ENCODE measurements at regions not wholly inside any gene's neighbourhood (a gene's known extent, or its start where the extent isn't known, plus 50 kb on each side); places are given as distances from the start of the nearest gene placed in this dataset.

DNA sequence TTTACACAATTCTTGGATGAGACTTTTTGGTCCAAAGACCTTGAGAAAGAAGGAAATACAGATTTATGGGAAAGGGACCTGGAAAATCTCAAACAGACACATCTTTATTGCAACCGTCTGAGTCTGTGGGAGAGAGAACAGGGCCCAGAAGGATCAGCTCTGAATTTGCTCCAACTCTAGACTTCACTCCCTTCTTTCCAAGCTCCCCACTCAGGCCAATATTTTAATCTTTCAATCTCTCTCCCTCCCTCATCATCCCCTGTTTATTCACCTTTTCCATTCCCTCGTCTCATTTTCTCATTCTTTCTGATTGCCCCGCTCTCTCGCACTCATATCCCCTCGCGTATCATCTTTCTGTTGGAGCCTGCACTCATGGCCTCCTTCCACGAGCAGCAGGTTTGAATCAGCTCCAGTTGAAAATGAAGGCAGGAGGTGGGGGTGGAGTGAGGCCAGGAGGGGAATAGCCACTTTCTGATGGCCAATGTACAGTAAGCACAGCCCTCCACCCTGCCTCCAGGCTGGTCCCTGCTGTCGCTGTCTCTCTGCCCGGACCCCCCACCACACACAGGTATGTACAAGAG, 63.6 kb upstream of the BOC start:
- no peaks in the 10 kb centered on the region for H3K36me3 ChIP-seq
- H3K27ac ChIP-seq, result no peak overlapping the region
- TF ChIP-seq, protein P1, sequence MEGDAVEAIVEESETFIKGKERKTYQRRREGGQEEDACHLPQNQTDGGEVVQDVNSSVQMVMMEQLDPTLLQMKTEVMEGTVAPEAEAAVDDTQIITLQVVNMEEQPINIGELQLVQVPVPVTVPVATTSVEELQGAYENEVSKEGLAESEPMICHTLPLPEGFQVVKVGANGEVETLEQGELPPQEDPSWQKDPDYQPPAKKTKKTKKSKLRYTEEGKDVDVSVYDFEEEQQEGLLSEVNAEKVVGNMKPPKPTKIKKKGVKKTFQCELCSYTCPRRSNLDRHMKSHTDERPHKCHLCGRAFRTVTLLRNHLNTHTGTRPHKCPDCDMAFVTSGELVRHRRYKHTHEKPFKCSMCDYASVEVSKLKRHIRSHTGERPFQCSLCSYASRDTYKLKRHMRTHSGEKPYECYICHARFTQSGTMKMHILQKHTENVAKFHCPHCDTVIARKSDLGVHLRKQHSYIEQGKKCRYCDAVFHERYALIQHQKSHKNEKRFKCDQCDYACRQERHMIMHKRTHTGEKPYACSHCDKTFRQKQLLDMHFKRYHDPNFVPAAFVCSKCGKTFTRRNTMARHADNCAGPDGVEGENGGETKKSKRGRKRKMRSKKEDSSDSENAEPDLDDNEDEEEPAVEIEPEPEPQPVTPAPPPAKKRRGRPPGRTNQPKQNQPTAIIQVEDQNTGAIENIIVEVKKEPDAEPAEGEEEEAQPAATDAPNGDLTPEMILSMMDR (IDR thresholded peaks at IDR 0.05; ENCODE audit: low read depth, low read length), result no peak
- DNase-seq, result no peak
- H3K9me3 ChIP-seq (ENCODE audit: severe bottlenecking), result no peaks in the 10 kb centered on the region
- no peaks in the 10 kb centered on the region for H3K27me3 ChIP-seq (ENCODE audit: insufficient read depth, low read depth, severe bottlenecking)
- H3K4me3 ChIP-seq (ENCODE audit: low read depth, low read length), result no peak overlapping the region

DNA sequence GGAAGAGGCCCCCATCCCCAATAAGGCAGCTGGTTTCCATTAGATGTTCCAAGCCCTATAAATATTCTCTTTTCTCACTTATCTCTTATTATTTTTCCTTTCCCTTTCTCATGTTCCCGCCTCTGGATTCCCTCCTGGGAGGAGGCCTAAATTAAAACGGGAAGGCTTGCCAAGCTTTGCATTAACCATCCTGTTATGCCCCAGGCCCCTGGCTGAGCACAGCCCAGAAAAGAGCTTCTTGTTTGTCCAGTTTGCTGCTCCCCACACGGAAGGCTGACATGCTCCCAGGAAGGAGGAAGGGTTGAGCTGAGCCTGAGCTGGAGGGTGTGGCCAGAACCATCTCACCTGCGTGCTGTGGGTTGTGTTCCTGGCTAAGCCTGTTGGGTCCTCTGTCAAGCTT, 63.1 kb upstream of the BOC start:
- Histone ChIP-seq H3K4me3 (ENCODE audit: low read depth, low read length) (no peak overlapping the region), H3K36me3 (no peaks in the 10 kb centered on the region), H3K27ac (no peak overlapping the region), H3K9me3 (ENCODE audit: severe bottlenecking) (no peaks in the 10 kb centered on the region), H3K27me3 (ENCODE audit: insufficient read depth, low read depth, severe bottlenecking) (no peaks in the 10 kb centered on the region)
- no peak for DNase-seq
- TF ChIP-seq, protein P1 (IDR thresholded peaks at IDR 0.05; ENCODE audit: low read depth, low read length), result no peak

DNA sequence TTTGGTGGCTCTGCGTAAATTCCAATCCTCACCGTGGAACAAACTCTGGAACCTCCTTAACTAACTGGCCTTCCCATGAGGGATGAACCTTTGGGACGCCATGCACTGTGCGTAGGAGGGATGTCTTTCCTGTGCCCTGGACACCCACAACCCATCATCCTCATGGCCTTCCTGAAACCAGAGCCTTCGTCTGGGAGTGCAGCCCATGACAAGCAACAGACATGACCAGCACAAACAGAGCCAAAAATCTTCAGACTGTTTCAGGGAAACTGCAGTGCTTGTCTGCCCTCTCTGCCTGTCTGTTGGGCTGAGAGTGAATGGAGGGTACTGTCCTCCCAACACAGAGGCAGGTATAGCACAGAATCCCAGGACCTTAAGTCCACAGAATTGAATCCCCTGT, 61.1 kb upstream of the BOC start:
- no peak for DNase-seq
- no peaks in the 10 kb centered on the region for H3K9me3 ChIP-seq (ENCODE audit: severe bottlenecking)
- H3K4me3 ChIP-seq (ENCODE audit: low read depth, low read length), result no peak overlapping the region
- TF ChIP-seq, protein P1 (IDR thresholded peaks at IDR 0.05; ENCODE audit: low read depth, low read length), result no peak
- H3K36me3 ChIP-seq, result no peaks in the 10 kb centered on the region
- H3K27me3 ChIP-seq (ENCODE audit: insufficient read depth, low read depth, severe bottlenecking), result no peaks in the 10 kb centered on the region
- H3K27ac ChIP-seq, result no peak overlapping the region

DNA sequence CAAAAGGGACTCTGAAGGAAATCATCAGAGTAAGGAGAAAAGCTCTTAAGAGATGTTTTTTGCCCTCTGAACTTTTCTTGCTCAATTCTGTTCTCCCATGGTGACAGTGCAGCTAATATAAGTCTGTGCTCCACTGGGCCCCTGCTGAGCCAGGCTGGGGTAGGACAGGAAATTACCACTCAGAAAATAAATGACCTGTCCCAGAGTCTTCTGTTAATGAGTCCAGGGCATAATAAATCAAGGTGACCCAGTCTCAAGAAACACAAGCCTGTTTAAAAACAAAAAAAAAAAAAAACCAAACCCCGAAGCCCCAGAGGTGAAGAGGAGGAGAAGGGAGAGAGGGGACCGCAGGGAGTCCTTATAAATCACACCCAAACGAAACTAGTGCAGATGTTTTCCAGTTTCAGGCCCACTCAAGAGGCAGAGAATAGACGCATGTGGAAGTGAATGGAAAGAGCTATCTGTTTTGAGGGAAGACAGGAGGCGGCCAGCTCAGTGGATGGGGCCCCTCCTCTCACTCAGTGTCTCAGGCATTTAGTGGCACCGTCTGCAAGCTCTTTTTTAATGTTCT, 59.8 kb upstream of the BOC start:
- Histone ChIP-seq H3K27ac (no peak overlapping the region), H3K36me3 (no peaks in the 10 kb centered on the region), H3K4me3 (ENCODE audit: low read depth, low read length) (no peak overlapping the region), H3K9me3 (ENCODE audit: severe bottlenecking) (no peaks in the 10 kb centered on the region), H3K27me3 (ENCODE audit: insufficient read depth, low read depth, severe bottlenecking) (no peaks in the 10 kb centered on the region)
- TF ChIP-seq, protein P1 (IDR thresholded peaks at IDR 0.05; ENCODE audit: low read depth, low read length), result no peak
- DNase-seq, result no peak

DNA sequence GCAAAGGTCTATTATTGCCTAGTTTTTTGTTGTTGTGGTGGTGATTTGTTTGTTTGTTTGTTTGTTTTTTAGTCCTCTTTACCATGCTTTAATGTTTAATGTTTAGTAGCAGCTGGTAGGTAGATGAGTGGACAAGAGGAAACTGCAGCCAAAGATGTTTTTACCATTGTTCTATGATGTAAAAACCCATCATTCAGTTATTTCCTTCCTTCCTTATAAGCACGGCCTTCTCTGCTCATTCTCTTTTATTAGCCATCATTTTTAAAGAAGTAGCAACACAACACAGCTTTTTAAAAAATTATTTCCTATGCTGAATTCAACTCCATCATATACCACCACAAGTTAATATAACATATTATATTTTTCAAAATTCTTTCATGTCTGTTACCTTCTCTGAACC, 58.5 kb upstream of the BOC start:
- Histone ChIP-seq H3K36me3 (no peaks in the 10 kb centered on the region), H3K4me3 (ENCODE audit: low read depth, low read length) (no peak overlapping the region), H3K9me3 (ENCODE audit: severe bottlenecking) (no peaks in the 10 kb centered on the region), H3K27ac (no peak overlapping the region), H3K27me3 (ENCODE audit: insufficient read depth, low read depth, severe bottlenecking) (no peaks in the 10 kb centered on the region)
- TF ChIP-seq, protein P1 (IDR thresholded peaks at IDR 0.05; ENCODE audit: low read depth, low read length), result no peak
- no peak for DNase-seq
